HCT116 (cell line): ENCODE measurements at regions not wholly inside any gene's neighbourhood (a gene's known extent, or its start where the extent isn't known, plus 50 kb on each side); places are given as distances from the start of the nearest gene placed in this dataset.

Experiments
- ATAC-seq: fragments of 200-7000 bp; cut with Tn5 transposase; 2 replicates; pipeline ENCODE4 v1.9.1; 2020; ENCODE audit warnings: mild to moderate bottlenecking, moderate library complexity
- BruUV-seq: library from RNA; stranded (reverse); fragments of 400-500 nt; replicated peaks from 2 replicates; lab custom pipeline; 2021; lab: Mats Ljungman, UMichigan
- CTCF ChIA-PET: fragments of 300-600 bp; sonication (Branson Sonifier 250); formaldehyde crosslinking; loops from one replicate; lab custom pipeline; 2021; ENCODE audit warnings: antibody characterized with exemption; lab: Charles Lee
- POLR2A ChIA-PET: fragments of 300-600, 350-600 bp; sonication (Branson Sonifier 250); formaldehyde crosslinking; loops from one replicate; lab custom pipeline; 2021; ENCODE audit warnings: antibody characterized with exemption; lab: Charles Lee
- RAD21 ChIA-PET, 2 experiments: fragments of 300-600 bp; sonication (Branson Sonifier 250); formaldehyde crosslinking; loops; one replicate each; lab custom pipeline; 2023; ENCODE audit warnings: low total read pairs in 2 of 2; ENCODE audit not compliant: uncharacterized antibody in 2 of 2, unreplicated experiment in 2 of 2, low non-redundant PET in 1 of 2; lab: Charles Lee
- DNase-seq: peaks from one replicate; pipeline ENCODE4 v3.0.0-alpha.2; 2010; ENCODE audit warnings: low read depth, low spot score
- H2AFZ ChIP-seq: fragments of 200-600 bp; shearing (Covaris generic), sonication (generic); 2 replicates; pipeline ENCODE4 v1.6.1; 2017; ENCODE audit warnings: low read depth, mixed run types, mixed read lengths, antibody characterized with exemption, low read length; ENCODE audit not compliant: poor library complexity, severe bottlenecking
- H3K27ac ChIP-seq: 2 replicates; pipeline ENCODE4 v1.5.1; 2012; ENCODE audit warnings: low read depth, low read length
- H3K27me3 ChIP-seq: fragments of 200-600 bp; sonication (generic); 2 replicates; pipeline ENCODE4 v1.6.1; 2016; ENCODE audit warnings: mixed run types, low read length, mixed read lengths; ENCODE audit not compliant: insufficient read depth
- H3K36me3 ChIP-seq, 2 experiments: fragments of 200-500 bp in 1 of 2; fragments of 200-600 bp in 1 of 2; sonication (Bioruptor generic) in 1 of 2; sonication (generic) in 1 of 2; 2 replicates each; pipeline versions ENCODE4 v1.5.1 to v1.6.1; 2014 to 2016; ENCODE audit warnings: low read length in 2 of 2, inconsistent platforms in 1 of 2, mixed read lengths in 1 of 2, mixed run types in 1 of 2; ENCODE audit not compliant: insufficient read depth in 2 of 2, control insufficient read depth in 1 of 2
- H3K4me1 ChIP-seq, 2 experiments: fragments of 200-600 bp in 1 of 2; sonication (generic) in 1 of 2; 2 replicates each; pipeline versions ENCODE4 v1.5.1 to v1.6.1; 2012 to 2017; ENCODE audit warnings: low read length in 2 of 2, inconsistent platforms in 1 of 2, mild to moderate bottlenecking in 1 of 2, mixed read lengths in 1 of 2, mixed run types in 1 of 2, moderate library complexity in 1 of 2; ENCODE audit not compliant: insufficient read depth in 2 of 2, control insufficient read depth in 1 of 2
- H3K4me2 ChIP-seq: fragments of 200-600 bp; sonication (generic); 2 replicates; pipeline ENCODE4 v1.6.1; 2017; ENCODE audit warnings: mixed run types, low read length, mixed read lengths
- H3K4me3 ChIP-seq, 2 experiments: fragments of 200-600 bp in 1 of 2; sonication (generic) in 1 of 2; replicated peaks in 1 of 2; 2 replicates each; pipeline ENCODE4 v1.5.1; 2011 to 2016; ENCODE audit warnings: low read length in 2 of 2, control low read depth in 1 of 2, low read depth in 1 of 2, mild to moderate bottlenecking in 1 of 2, mixed read lengths in 1 of 2, mixed run types in 1 of 2
- H3K79me2 ChIP-seq: fragments of 200-600 bp; sonication (generic); 2 replicates; pipeline ENCODE4 v1.6.1; 2017; ENCODE audit warnings: mild to moderate bottlenecking, mixed run types, low read length, moderate library complexity, mixed read lengths; ENCODE audit not compliant: insufficient read depth
- H3K9ac ChIP-seq: fragments of 200-600 bp; sonication (generic); 2 replicates; pipeline ENCODE4 v1.6.1; 2016; ENCODE audit warnings: low read length, mixed read lengths
- H3K9me2 ChIP-seq: fragments of 200-600 bp; sonication (generic), shearing (Covaris generic); 2 replicates; pipeline ENCODE4 v1.6.1; 2017; ENCODE audit warnings: mixed run types, mild to moderate bottlenecking, moderate library complexity; ENCODE audit not compliant: insufficient read depth
- H3K9me3 ChIP-seq, 2 experiments: fragments of 200-500 bp in 1 of 2; fragments of 200-600 bp in 1 of 2; sonication (Bioruptor generic) in 1 of 2; sonication (generic) in 1 of 2; 2 replicates each; pipeline ENCODE4 v1.6.1; 2014 to 2017; ENCODE audit warnings: low read length in 2 of 2, mixed read lengths in 2 of 2, inconsistent platforms in 1 of 2, low read depth in 1 of 2, mild to moderate bottlenecking in 1 of 2, mixed run types in 1 of 2, moderate library complexity in 1 of 2; ENCODE audit not compliant: control insufficient read depth in 1 of 2, insufficient read depth in 1 of 2
- H4K20me1 ChIP-seq: fragments of 200-600 bp; sonication (generic), shearing (Covaris generic); 2 replicates; pipeline ENCODE4 v1.6.1; 2017; ENCODE audit warnings: mixed run types, mild to moderate bottlenecking, moderate library complexity; ENCODE audit not compliant: insufficient read depth
- CEBPB ChIP-seq: IDR thresholded peaks from 2 replicates; pipeline ENCODE4 v1.6.1; 2012; ENCODE audit warnings: low read depth
- CTCF ChIP-seq, 3 experiments: fragments of 200-600 bp in 1 of 3; sonication (generic) in 1 of 3; IDR thresholded peaks in 2 of 3; conservative IDR thresholded peaks in 1 of 3; 2 replicates each; pipeline ENCODE4 v1.5.1; 2012 to 2017; ENCODE audit warnings: low read depth in 2 of 3, low read length in 2 of 3, antibody characterized with exemption in 1 of 3, borderline replicate concordance in 1 of 3, control low read depth in 1 of 3, mild to moderate bottlenecking in 1 of 3, mixed read lengths in 1 of 3, mixed run types in 1 of 3, moderate library complexity in 1 of 3; ENCODE audit not compliant: insufficient read depth in 1 of 3
- EGR1 ChIP-seq: IDR thresholded peaks from 2 replicates; pipeline ENCODE4 v1.6.1; 2012; ENCODE audit warnings: low read depth
- ELF1 ChIP-seq: IDR thresholded peaks from 2 replicates; pipeline ENCODE4 v1.6.1; 2012; ENCODE audit warnings: low read depth, borderline replicate concordance
- EZH2phosphoT487 ChIP-seq: fragments of 200-600 bp; IDR thresholded peaks from 2 replicates; pipeline ENCODE4 v1.6.1; 2018; ENCODE audit warnings: antibody characterized with exemption, borderline replicate concordance
- FOSL1 ChIP-seq: IDR thresholded peaks from 2 replicates; pipeline ENCODE4 v1.6.1; 2012; ENCODE audit warnings: low read depth
- MAX ChIP-seq: IDR thresholded peaks from 2 replicates; pipeline ENCODE4 v1.6.1; 2012
- POLR2A ChIP-seq: IDR thresholded peaks from 2 replicates; pipeline ENCODE4 v1.7.0; 2011; ENCODE audit warnings: borderline replicate concordance; ENCODE audit not compliant: insufficient read depth, insufficient read length; ENCODE audit errors: extremely low read depth
- RAD21 ChIP-seq: IDR thresholded peaks from 2 replicates; pipeline ENCODE4 v1.6.1; 2012; ENCODE audit warnings: low read depth, mild to moderate bottlenecking
- SIN3A ChIP-seq: IDR thresholded peaks from 2 replicates; pipeline ENCODE4 v1.6.1; 2012; ENCODE audit warnings: low read depth
- SP1 ChIP-seq: IDR thresholded peaks from 2 replicates; pipeline ENCODE4 v1.6.1; 2012; ENCODE audit warnings: low read depth
- SRF ChIP-seq: IDR thresholded peaks from 2 replicates; pipeline ENCODE4 v1.6.1; 2012; ENCODE audit warnings: low read depth
- YY1 ChIP-seq: IDR thresholded peaks from 2 replicates; pipeline ENCODE4 v1.6.1; 2011; ENCODE audit warnings: low read length, low read depth, moderate library complexity, mild to moderate bottlenecking; ENCODE audit not compliant: insufficient replicate concordance; ENCODE audit errors: extremely low read depth
- ZFX ChIP-seq: fragments of 450-650 bp; IDR thresholded peaks from 2 replicates; pipeline ENCODE4 v1.6.1; 2017
- ZNF274 ChIP-seq: fragments of 200-500 bp; sonication (Bioruptor generic); IDR thresholded peaks from 2 replicates; pipeline ENCODE4 v1.6.1; 2014; ENCODE audit warnings: mild to moderate bottlenecking, low read depth, low read length, inconsistent platforms
- intact Hi-C: fragments of 100-400 bp; cut with micrococcal nuclease; formaldehyde crosslinking; loops from 2 replicates; pipeline ENCODE4 v1.10.0; 2022
- TF ChIP-seq, protein P1 (sequence below): IDR thresholded peaks from 2 replicates; pipeline ENCODE4 v1.6.1; 2012
- TF ChIP-seq, protein P2 (sequence below): IDR thresholded peaks from 2 replicates; pipeline ENCODE4 v1.6.1; 2012; ENCODE audit warnings: low read depth

DNA sequence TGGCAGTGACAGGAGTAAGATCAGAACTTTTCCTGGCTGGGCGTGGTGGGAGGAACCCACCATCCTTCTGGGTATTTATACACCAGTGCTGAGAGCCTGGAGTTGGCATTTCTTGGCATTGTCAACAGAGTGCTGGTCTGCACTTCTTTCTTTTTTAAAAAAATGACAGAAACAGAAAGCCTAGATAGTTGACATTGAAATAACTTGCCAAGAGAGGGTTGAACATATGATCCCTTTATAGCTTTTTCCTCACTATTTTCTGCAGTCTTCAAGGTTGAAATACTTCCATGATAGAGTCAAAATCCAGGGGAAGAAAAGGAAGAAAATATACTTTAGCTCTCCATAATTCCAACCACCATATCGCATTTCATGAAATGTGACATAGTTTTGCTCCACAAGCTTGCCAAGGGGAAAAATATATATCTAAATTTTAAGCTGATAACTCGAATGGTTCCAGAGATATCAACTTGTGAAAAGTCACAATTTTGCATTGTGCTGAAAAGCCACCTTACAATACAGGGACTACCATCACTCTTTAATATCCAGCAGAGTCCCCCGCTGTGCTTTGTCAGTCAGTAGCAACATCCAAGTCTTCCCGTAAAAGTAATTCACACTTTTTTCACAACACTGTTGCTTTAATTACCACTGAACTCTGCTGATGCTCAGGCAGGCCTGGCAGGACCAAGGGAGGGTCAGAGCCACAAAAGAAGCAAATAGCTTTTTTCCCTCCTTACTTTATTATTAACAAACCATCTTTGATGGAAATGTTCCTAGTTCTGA lies 764.9 kb upstream of the FANCL start:
- Histone ChIP-seq H3K27me3 (no peaks in the 10 kb centered on the region), H3K79me2 (no peaks in the 10 kb centered on the region), H3K4me3 (no peak overlapping the region), H3K4me1 (no peaks in the 10 kb centered on the region), H3K27ac (no peak overlapping the region), H3K9me2 (no peaks in the 10 kb centered on the region), H3K9ac (no peak overlapping the region), H2AFZ (no peak overlapping the region), H3K36me3 (no peaks in the 10 kb centered on the region), H3K9me3 (no peaks in the 10 kb centered on the region), H4K20me1 (no peaks in the 10 kb centered on the region), H3K4me2 (no peak overlapping the region)
- ATAC-seq (no peak), DNase-seq (no peak)
- ChIA-PET POLR2A (no interaction called here), CTCF (no interaction called here), RAD21 (no interaction called here)
- BruUV-seq = no TSS peak
- intact Hi-C loops = no loop called here
- TF ChIP-seq, protein P1, sequence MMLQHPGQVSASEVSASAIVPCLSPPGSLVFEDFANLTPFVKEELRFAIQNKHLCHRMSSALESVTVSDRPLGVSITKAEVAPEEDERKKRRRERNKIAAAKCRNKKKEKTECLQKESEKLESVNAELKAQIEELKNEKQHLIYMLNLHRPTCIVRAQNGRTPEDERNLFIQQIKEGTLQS = no peak
- TF ChIP-seq, protein P2, sequence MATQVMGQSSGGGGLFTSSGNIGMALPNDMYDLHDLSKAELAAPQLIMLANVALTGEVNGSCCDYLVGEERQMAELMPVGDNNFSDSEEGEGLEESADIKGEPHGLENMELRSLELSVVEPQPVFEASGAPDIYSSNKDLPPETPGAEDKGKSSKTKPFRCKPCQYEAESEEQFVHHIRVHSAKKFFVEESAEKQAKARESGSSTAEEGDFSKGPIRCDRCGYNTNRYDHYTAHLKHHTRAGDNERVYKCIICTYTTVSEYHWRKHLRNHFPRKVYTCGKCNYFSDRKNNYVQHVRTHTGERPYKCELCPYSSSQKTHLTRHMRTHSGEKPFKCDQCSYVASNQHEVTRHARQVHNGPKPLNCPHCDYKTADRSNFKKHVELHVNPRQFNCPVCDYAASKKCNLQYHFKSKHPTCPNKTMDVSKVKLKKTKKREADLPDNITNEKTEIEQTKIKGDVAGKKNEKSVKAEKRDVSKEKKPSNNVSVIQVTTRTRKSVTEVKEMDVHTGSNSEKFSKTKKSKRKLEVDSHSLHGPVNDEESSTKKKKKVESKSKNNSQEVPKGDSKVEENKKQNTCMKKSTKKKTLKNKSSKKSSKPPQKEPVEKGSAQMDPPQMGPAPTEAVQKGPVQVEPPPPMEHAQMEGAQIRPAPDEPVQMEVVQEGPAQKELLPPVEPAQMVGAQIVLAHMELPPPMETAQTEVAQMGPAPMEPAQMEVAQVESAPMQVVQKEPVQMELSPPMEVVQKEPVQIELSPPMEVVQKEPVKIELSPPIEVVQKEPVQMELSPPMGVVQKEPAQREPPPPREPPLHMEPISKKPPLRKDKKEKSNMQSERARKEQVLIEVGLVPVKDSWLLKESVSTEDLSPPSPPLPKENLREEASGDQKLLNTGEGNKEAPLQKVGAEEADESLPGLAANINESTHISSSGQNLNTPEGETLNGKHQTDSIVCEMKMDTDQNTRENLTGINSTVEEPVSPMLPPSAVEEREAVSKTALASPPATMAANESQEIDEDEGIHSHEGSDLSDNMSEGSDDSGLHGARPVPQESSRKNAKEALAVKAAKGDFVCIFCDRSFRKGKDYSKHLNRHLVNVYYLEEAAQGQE = no peak
- TF ChIP-seq EGR1 (no peak), SRF (no peak), CEBPB (no peak), MAX (no peak), SIN3A (no peak), ZFX (no peak), ZNF274 (no peak), EZH2phosphoT487 (no peak), ELF1 (no peak), FOSL1 (no peak), YY1 (no peak), CTCF (IDR thresholded peaks at IDR 0.05 in 2 of 3, conservative IDR thresholded peaks at IDR 0.05 in 1 of 3; ENCODE audit: borderline replicate concordance in 1 of 3, insufficient read depth in 1 of 3, low read depth in 2 of 3, low read length in 2 of 3) (no peak), POLR2A (no peak), SP1 (no peak), RAD21 (no peak)
